GM21786 (cell line): ENCODE measurements at regions not wholly inside any gene's neighbourhood (a gene's known extent, or its start where the extent isn't known, plus 50 kb on each side); places are given as distances from the start of the nearest gene placed in this dataset.

Experiments used
- ATAC-seq: cut with Tn5 transposase; IDR thresholded peaks from one replicate; pipeline ENCODE4 v1.9.1; 2021; ENCODE audit not compliant: unreplicated experiment

- ATAC-seq = no peak
These were observed 194.2 kb downstream of the NHLRC3 start for GRCh38 chr13:39232401-39232980.

- no peak for ATAC-seq
These were observed 194.7 kb downstream of the NHLRC3 start for GRCh38 chr13:39232999-39233398.

GRCh38 chr13:39233519-39233918 lies 195.3 kb downstream of the NHLRC3 start:
- no peak for ATAC-seq

- ATAC-seq = no peak
These were observed 206.4 kb downstream of the NHLRC3 start for GRCh38 chr13:39244561-39245230.

DNA sequence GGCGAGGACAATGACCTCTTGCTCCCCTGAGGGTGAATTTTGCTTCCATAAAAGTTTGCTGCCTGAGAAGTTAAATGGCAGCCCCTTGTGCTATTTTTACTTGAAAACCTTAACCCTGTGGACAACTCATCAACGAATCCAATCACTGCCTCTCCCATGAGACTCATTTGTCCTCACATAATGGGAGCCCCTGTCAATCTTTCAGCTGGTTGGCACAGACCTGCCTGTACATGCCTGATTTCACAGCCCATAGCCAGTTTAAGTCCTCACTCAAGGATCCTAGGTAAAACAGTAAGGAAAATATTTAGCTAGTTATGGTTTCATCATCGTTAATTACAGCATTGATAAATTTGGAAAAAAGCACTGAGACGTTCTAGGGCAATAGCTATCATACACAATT lies 207.4 kb downstream of the NHLRC3 start:
- no peak for ATAC-seq

DNA sequence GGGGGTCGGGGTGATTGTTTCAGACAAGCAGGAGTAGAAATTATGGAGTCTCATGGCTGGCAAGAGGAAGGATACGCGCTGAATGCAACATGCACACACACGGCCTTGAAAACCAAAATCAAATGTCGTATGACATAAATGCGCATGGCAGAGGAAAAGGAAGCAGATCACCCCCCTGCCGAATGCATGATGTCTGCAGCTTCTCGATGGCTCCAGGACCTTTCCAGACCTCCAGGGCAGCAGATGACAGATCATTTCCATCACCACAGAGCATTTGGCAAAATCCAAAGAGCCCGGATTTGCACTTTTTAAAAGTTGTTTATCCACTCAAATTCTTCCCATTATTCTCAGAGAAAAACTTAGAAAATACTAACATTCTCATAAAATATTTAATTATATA lies 211.7 kb downstream of the NHLRC3 start:
- ATAC-seq = no peak

GRCh38 chr13:39250440-39250839 lies 212.2 kb downstream of the NHLRC3 start:
- no peak for ATAC-seq

DNA sequence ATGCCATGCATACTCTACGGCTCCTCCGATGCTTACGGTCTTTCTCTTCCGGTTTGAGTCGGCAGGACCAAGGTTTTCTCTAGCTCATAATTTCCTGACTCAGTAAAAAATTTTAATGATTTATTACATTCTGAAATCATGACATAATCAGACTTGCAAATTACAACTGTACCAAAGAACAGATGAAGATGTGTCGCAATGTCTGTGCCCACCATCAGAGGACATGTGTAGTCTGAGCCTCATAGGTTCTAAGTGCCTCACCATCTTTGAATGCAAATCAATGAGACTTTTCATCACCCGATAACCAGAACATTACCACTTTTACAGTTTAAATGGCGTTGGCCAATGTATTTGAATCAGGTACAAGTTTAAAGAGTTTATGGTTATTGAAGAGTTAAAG lies 213.1 kb downstream of the NHLRC3 start:
- ATAC-seq = no peak

DNA sequence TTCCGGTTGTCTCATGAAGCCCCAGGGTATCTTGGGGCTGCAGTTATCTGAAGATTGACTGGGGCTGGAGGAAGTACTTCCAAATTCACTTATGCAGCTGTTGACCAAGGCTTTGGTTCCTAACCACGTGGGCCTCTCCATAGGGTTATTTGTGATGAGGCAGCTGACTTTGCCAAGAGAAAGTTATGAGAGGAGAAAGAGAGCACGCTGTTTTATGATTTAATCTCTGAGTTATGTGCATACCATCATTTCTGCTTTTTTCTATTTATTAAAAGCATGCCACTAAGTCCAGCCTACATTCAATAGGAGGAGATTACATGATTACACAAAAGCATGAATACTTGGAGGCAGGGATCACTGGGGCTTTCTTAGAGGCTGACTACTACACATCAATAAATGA lies 215.5 kb downstream of the NHLRC3 start:
- no peak for ATAC-seq

- no peak for ATAC-seq
These were observed 216.3 kb downstream of the NHLRC3 start for GRCh38 chr13:39254601-39255000.

DNA sequence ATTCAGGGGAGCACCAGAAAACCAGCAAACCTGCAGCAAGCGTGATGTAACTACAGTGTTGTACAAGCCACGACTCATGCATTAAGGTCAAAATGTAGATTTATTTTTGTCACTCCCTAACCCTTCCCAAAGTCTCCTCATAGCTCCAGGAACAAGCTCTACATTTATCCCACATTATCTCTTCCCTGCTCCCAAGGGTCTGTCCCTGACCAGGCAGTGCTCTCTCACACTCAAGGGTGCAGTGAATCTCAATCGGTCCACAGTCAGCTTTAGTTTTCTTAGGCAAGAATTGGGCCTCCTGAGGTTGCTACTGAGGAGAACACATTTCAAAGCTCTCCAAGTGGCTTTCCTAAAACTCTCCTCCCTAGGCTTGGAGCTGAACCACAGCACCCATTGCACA lies 219.4 kb downstream of the NHLRC3 start:
- ATAC-seq = no peak

- no peak for ATAC-seq
These were observed 221.3 kb downstream of the NHLRC3 start for GRCh38 chr13:39259371-39260140.

- peak; percentile 80 for ATAC-seq
These were observed 224.8 kb downstream of the NHLRC3 start for GRCh38 chr13:39263033-39263432.

DNA sequence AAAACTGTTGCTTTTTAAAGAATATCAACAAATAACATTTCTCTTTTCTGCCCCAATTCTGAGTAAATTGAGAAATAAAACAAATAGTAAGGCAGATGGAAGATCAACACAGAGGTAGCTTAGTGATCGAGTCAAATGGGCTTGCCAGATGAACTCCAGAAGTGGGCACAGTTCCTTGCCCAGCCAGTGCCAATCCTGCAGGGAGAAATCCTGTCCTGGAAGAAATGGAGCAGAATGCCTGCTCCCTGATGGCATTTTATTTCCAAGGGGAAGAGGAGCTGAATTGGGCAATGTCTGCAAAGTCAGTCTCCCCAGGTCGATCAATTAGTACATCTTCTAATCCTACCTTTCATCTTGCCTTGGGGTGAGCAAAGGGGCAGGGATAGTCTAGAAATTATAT lies 225.3 kb downstream of the NHLRC3 start:
- ATAC-seq = no peak

- no peak for ATAC-seq
These were observed 228.2 kb downstream of the NHLRC3 start for GRCh38 chr13:39266426-39266825.

DNA sequence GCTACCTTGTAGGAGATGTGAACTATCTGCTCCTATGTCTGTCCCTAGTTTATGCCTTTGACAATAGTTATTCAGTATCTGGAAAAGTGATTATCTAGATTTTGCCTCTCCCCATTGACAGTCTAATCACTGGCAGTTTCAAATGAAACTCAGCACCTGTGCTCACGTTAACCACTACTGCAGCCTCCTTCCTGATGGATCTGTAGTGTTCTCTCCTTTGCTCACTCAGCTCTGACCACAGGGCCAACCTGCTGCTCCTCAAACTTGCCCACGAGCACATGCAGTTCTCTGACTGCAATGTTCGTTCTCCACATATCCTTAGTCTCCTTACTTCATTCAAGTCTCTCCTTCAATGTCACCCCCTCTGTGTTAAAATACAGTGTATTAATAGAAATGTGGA lies 230.1 kb downstream of the NHLRC3 start:
- no peak for ATAC-seq

DNA sequence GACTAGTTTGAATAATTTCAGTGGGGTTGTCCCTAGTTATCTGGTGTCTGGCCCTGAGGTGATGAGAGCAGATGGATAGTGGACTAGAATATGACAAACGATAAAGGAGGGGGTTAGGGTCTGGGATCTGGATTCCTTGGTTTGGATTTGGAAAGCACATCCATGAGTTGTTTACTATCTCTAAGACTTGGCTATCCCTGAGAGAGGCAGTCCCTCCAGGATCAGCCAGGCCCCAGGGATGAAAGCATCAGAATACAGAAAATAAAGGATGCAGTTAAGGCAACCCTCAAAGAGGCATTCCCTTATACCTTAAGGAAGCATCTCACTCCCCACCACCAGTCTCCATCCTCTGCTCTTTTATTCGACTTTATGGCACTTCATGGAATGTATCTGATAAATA lies 230.7 kb downstream of the NHLRC3 start:
- ATAC-seq = no peak

GRCh38 chr13:39269411-39269810 lies 231.2 kb downstream of the NHLRC3 start:
- no peak for ATAC-seq

GRCh38 chr13:39272994-39273393 lies 234.7 kb downstream of the NHLRC3 start:
- ATAC-seq = no peak

GRCh38 chr13:39273953-39274738 lies 235.9 kb downstream of the NHLRC3 start:
- ATAC-seq = no peak

- ATAC-seq = no peak
These were observed 236.6 kb downstream of the NHLRC3 start for GRCh38 chr13:39274739-39275325.
